ENCODE measurements at regions not wholly inside any gene's neighbourhood (a gene's known extent, or its start where the extent isn't known, plus 50 kb on each side); places are given as distances from the start of the nearest gene placed in this dataset.

DNA sequence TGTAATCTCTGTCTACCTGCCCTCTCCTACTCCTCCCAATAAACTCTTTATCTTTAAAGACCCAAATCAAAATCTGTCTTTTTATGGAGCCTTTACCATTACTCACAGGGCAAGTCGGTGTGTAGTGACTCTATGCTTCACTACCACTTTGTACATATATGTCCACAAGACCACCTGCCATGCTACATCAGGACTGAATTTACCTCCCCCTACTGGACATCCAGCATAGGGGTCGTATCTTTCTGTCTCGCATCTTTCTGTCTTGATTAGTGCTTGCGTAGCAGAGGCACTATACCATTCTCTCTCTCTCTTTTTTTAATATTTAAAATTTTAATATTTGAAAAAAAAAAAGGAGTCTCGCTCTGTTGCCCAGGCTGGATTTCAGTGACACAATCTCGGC is 587.5 kb downstream of the SOX5 start:
- TF ChIP-seq, protein P1, sequence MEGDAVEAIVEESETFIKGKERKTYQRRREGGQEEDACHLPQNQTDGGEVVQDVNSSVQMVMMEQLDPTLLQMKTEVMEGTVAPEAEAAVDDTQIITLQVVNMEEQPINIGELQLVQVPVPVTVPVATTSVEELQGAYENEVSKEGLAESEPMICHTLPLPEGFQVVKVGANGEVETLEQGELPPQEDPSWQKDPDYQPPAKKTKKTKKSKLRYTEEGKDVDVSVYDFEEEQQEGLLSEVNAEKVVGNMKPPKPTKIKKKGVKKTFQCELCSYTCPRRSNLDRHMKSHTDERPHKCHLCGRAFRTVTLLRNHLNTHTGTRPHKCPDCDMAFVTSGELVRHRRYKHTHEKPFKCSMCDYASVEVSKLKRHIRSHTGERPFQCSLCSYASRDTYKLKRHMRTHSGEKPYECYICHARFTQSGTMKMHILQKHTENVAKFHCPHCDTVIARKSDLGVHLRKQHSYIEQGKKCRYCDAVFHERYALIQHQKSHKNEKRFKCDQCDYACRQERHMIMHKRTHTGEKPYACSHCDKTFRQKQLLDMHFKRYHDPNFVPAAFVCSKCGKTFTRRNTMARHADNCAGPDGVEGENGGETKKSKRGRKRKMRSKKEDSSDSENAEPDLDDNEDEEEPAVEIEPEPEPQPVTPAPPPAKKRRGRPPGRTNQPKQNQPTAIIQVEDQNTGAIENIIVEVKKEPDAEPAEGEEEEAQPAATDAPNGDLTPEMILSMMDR (IDR thresholded peaks at IDR 0.05): peak; percentile 52
- no peak for TF ChIP-seq ZFX (IDR thresholded peaks at IDR 0.05; ENCODE audit: borderline replicate concordance)

Measured in 22Rv1 (cell line).